ENCODE measurements at regions not wholly inside any gene's neighbourhood (a gene's known extent, or its start where the extent isn't known, plus 50 kb on each side); places are given as distances from the start of the nearest gene placed in this dataset.

DNA sequence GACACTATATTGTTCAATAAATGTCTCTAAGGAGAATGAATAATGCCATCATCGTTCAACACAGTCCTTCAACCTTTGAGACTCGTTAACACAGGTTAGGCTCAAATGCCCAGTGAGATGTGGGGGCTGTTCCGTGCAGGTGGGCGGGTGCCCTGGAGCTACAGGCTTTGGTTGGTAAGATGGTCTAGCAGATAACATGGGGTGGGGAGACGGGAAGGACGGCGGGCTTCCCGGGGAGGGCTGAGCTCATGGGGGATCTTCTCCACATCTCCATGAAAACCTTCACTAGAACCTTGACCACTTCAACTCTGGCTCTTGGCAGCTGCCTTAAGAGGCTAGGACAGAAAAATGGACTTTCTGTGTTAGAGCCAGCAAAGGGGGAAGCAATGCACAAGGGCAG, 134.1 kb upstream of the TCERG1L start:
- no peak for DNase-seq (ENCODE audit: low spot score)

DNA sequence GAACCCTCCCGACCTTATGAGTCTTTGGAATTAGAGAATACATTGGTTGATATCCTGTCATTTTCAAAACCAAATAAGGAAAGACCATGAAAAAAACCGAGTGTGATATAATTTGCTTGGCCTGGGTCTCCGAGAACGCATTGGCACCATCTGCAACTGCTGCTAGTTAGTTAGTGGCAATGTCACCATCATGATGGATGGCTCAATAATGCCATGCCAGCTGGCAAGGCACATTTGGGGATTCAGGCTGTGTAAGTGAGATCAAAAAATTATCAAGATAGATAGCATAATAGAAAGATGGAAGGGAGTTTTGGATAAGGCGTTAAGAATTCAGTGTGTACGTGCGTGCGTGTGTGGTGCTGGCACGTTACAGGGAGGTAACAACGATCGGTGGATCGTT, 134.7 kb upstream of the TCERG1L start:
- no peak for DNase-seq (ENCODE audit: low spot score)

DNA sequence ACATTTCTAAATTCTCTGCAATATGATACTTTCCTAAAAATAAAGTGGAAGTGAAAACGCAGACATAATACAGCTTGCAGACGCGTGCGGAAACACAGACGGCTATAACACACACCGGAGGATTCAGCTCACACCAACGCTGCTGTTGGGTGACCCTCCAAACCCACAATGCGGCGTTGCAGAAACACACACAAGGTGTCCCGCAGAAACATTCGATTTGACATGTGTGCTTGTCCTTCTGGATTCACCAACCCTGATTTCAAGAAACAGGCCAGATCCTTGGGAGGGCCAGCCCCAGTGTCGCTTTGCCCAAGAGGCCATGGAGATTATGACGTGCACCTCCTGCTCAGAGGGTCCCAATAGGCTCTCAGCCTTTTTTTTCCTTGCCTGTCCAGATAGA, 136.7 kb upstream of the TCERG1L start:
- no peak for DNase-seq (ENCODE audit: low spot score)

DNA sequence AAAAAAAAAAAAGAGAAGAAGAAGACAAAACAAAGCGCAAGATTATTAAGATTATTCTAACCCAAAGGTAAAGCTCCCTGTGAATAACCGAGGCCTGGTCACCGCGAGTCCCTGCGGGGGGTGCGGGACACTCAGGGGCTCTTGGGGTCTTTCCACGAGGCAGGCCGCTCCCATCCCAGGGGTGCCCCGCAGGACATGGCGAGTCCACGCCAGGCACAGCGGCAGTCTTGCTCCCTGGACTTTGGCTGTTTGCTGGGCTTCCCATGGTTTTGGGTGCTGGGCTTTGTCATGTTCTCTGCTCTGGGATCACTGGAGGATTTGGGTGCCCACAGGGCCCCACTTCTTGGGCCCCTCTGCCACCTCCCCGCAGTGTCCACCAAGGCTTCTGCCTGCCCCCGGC, 137.4 kb upstream of the TCERG1L start:
- no peak for DNase-seq (ENCODE audit: low spot score)

DNA sequence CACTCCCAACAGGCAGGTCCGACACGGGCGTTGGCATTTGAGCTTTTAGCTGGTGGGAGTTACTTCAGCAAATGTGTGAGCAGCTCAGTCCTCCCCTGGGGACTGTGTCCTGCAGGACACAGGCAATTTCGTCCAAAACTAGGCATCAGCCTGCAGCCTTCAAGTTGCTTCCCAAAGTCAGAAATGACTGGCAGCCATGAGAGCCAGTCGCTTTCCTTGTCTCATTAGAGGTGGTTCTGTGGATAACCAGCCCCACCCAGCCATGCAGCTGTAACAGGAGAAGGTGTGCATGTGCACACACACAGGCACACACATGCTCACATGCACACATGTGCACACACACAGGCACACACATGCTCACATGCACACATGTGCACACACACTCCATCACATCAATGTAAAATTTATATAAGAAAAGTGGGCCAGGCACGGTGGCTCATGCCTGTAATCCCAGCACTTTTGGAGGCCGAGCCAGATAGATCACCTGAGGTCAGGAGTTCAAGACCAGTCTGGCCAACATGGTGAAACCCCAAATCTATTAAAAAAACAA, 138.8 kb upstream of the TCERG1L start:
- no peak for DNase-seq (ENCODE audit: low spot score)

DNA sequence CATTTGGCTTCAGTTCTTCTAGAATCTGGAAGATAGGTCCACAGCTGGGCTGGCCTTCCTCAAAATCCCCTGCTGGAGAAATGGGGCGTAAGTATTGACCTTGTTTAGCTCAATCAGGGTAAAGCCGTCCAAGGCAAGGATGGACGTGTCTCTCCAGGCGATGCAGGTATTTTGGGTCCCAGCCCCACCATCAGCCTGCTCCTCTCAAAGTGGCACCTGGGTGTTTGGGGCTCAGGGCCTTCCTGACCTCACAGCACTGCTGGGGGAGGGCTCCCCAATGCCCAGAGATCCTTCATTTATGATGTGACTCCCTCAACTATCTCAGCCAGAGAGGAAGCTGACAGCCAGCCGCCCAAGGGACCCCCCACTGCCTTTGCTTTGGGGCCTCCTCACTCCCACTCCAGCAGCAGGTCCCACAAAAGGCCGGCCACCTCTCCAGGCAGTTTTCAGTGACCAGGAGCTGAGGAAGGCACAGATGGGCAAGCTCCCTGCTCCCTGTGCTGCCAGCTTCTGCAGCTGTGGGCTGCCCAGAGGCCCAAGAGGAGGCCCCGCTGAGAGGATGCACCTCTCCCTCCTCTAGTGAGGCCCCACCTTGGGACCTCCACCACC, 140.0 kb upstream of the TCERG1L start:
- DNase-seq (ENCODE audit: low spot score): no peak

DNA sequence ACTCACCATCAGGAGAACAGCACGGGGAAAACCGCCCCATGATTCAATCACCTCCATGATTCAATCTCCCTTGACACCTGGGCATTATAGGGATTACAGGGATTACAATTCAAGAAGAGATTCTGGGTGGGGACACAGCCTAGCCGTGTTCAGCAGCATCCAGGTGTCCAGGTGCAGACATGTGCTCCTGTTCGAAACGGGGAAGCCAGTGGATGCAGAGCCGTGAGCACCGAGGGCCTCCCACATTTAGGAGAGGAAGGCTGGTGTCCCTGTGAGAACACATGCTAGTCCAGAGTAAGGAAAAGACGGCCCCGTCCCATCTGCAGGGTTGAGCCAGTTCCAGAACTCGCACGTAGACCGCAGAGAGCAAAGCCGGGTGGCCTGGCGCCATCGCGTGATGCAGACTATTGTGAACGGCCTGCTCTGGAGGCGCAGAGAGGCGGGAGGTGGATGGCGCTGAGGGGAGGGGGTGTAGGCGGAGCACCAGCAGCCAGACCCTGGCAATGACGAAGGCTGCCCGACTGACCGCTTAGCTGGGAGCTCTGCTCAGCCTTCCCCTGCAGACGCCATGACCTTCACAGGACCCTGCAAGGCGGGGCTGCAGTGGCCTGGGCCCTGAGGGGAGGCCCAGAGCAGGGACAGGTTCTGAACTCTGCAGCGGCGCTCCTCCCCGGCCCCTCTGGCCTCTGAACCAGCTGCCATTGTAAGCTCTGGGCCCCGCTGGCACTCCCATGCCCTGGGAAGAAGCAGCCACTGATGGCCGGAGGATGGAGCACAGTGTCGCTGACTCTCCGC, 141.6 kb upstream of the TCERG1L start:
- DNase-seq (ENCODE audit: low spot score): peak; percentile 87

DNA sequence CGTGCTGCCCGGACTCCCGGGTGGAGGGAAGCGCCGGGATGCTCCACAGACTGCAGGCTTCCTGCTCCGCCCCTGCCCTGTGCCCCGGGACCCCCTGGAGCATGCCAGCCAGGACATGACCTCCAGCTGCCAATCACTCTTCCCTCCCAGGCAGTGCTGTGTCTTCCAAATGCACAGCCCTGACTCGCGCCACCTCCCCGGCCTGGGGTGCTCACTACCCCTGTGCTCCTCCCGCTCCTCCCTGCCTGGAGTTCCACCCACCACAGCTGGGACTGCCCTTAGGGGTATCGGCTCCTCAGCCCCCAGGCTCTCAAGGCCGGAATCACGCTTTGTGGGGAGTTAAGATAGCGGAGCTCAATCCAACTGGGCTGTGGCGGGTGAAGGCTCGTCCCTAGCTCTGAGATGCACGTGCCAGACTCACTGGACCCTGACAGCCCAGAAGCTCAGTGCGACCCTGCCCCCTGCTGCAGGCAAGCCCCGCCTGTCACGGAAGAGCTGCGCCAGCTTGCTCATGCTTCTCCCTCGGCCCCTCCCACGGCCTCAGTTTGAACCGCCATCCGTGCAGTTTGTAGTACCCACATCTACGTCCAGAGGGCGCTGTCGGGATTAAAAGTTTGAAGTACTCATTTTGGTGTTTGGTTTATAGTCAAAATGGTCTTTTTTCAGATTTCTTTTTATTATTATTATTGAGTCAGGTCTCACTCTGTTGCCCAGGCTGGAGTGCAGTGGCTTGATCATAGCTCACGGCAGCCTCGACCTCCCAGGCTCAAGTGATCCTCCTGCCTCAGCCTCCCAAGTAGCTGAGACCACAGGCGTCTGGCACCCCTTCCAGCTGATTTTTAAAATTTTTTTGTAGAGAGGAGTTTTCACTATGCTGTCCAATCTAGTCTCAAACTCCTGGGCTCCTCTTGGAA, 142.5 kb upstream of the TCERG1L start:
- peak; percentile 91 for DNase-seq (ENCODE audit: low spot score)

DNA sequence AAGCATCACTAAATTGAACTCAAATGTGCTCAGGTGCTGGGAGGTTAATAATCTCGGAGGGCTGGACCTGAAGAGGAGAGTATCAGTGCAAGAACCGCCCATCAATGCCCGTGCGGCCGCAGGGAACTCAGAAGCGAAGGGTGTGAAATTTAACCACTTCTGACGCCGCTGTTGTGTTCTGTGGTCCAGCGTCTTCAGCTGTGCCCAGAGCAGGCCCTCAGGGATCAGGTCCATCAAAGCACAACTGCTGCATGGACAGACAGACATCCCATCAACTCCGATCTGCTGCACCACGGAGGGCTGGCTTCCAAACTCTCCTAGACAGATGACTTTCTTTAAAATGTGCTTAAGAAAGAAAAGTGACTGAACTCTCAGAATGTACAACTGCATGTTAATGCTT, 144.9 kb upstream of the TCERG1L start:
- no peak for DNase-seq (ENCODE audit: low spot score)

DNA sequence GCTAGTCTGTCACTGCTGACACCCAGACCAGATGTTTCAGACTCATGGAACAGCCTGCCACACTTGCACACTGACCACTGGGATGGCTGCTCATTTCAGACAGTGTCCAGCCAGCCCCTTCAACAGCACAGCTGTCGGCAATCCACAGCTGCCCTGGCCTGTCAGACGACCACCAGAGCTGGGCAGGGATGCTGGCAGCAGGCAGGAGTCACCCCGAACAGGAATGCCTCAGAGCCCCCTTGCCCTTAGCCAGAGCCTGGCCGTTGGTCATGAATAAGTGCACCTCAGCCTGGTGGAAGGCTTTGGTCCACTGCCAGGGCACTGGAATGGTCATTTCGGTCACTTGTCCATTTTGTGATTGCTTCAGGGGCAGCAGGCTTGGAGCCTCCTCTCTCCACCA, 149.6 kb upstream of the TCERG1L start:
- DNase-seq (ENCODE audit: low spot score): no peak

DNA sequence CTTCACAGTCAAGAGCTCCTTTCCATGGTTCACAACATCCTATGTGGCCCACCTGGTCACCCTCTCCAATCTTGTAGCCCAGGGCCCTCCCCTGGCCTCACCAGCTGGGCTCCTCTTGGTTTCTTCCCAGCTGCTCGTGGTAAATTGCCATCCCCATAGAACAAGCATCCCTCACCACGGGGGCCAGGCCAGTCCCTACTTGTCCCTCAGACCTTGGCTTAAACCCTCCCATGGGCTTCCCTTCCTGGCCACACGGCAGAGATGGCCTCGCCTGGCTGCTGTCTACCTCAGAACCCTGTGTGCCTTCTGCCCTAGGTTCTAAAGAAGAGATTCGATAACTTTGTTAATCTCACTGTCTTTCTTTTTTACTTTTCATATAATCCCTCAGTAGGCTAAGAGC, 153.3 kb upstream of the TCERG1L start:
- DNase-seq (ENCODE audit: low spot score): no peak

DNA sequence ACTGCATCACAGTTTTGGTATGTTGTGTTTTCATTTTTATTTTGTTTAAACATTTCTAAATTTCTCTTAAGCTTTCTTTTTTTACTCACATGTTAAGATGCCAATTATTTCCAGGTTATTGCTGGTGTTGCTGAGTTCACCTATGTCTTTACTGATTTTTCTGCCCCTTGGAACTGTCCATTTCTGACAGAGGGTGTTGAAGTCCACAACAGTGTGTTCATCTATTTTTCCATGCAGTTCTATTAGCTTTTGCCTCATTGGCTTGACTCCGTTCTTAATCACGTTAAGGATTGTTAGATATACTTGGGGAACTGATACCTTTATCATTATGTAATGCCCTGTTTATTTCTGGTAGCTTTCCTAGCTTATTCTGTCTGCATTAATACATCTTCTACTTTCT, 158.0 kb upstream of the TCERG1L start:
- DNase-seq (ENCODE audit: low spot score): no peak

DNA sequence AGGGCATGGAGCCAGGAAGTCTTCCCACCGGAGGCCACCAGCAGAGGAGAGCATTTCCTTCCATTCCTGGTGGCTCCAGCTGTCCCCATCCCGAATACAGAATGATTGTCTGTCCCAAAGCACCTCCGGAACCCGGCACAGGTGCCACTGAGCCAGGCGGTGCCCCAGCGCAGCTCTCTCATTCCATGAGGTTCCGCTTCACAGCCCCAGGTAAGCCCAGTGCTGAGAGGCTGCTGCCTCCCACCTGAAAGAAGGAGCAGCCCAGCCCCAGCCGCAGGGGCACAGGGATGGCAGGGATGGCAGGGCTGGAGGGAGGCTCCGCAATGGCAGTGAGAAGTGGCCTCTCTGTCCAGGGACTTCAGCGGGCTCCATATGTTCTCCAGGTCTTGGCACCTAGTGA, 162.1 kb upstream of the TCERG1L start:
- DNase-seq (ENCODE audit: low spot score): no peak

DNA sequence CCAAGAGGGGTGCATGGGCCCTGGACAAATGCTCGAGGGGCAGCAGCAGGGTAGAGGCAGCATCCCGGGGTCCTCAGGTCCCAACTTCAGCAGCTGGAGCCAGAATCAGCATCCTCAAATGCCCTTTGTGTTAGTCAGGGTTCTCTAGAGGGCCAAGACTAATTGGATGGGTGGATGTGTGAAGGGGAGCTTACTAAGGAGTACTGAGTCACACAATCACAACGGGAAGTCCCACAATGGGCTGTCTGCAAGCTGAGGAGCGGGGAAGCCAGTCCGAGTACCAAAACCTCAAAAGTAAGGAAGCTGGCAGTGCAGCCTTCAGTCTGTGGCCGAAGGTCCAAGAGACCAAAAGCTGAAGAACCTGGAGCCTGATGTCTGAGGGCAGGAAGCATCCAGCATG, 162.9 kb upstream of the TCERG1L start:
- no peak for DNase-seq (ENCODE audit: low spot score)

DNA sequence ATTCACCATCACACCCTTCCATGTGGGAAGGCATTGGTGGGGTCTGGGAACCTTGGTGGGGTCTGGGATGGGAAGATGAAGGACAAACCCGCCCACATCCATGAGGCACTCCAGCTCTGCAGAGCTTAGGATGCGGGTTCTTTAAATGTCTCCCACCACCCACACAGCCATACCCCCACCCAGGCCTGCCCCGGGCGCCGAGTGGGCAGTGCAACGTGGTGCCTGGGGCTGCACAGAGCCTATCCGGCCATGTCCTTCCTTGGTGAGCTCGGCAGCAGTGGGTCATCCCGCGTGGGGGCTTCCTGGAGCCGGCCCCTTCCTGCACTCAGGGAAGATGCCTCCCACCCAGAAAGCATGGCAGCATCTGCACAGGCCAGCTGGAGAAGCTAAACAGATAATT, 163.5 kb upstream of the TCERG1L start:
- DNase-seq (ENCODE audit: low spot score): no peak

DNA sequence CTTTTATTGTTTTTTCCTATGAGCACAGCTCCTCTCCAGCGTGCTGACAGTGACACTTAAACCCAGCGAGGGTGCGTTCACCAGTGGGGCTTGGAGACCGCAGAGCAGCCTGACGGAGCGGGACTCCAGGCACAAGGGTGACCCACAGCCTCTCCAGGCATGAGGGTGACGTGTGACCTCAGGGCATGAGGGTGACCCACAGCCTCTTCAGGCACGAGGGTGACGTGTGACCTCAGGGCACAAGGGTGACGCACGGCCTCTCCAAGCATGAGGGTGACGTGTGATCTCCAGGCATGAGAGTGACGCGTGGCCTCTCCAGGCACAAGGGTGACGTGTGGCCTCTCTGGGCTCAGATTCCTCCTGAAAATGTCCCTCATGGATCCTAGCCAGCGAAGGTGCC, 164.3 kb upstream of the TCERG1L start:
- DNase-seq (ENCODE audit: low spot score): no peak

DNA sequence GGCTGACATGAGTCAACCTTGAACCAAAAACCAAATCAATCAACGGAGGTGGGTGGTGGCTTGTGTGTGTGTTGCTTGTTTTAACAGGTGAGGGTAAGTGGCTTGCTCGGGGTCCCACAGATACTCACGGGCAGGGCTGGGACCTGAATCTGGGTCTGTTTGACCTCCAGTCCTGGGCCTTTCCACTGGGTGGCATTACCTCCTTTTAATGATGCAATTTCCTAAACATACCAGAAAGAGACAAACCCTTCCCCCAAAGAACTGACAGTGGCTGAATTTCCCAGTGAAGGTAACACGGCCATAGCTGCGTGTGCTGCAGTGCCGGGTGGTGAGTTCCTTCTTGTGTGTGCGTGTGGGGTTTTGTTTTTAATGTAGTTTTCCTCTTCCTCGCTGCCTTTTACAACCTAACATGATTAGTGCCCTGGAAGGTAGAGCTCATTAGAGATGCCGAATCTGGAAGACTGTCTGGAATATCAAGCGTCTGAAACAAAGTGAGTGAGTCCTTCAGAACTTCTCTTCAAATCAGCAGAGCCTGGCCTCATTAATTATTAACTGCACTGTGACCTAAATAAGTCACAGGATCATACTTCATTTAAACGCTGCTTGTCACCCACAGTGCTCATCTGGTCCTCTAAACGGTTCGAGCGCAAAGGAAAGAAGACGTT, 166.1 kb upstream of the TCERG1L start:
- DNase-seq (ENCODE audit: low spot score): no peak

DNA sequence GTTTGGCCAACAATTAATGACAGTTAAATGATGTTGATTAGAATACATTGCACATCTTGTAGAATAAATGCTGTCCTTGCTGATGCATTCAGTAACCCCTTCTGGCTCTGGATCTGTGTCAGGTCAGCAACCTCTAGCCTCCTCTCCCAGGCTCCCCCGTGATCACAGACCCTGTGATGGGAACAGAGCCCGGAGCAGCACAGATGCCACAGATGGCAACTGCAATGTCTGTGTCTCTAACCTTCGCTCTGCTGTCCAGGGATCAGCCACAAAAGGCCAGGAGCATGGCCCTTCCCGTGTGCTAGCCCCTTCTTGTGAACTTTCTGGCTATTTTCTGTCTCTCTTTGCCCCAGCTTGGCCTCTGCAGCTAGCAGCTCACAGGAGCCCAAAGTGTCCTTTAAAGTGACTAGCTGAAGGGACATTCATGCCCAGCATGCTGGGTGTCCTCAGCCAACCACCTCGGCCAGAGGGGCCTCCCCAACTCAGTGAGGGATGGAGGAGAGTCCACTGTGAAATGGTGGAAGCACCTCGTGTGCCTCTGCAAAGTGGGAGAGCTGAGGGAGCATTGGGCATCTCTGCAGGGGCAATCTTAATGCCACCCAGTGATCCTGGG, 167.0 kb upstream of the TCERG1L start:
- DNase-seq (ENCODE audit: low spot score): no peak

DNA sequence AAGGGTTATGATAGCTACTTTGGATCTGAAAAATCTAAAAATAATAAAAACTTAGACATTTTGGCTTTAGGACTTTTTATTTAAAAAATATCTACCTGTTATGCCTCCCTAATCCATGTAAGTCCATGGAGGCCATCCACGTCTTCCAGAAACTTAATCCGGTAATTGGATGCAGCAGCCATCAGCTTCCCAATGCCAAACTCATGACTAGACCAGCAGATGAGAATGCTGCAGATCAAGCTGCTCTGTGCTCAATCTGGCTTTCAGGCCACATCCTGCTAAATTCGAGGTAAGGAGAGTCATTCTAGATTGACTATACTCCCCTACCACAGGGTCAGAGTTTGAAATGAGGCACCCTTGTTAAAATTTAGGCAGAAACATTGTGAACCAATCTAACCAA, 168.5 kb upstream of the TCERG1L start:
- DNase-seq (ENCODE audit: low spot score): no peak

DNA sequence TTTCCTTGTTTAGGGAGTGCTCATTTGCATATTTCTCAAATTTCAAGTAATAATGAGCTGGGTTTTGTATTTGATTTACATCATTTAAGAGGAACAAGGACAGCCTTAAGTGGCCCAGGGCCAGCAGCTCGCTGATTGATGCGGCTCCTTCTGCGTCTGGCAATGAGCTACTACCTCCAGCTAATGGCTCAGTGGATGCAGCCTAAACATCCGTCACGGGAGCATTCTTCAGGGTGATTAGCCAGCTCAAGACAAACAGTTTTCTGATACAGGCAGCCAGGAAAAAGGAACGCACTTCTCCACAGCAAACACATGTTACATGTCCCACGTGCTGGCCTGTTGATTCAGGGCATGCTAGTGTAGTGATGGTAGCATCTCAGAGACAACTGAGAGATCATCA, 169.3 kb upstream of the TCERG1L start:
- no peak for DNase-seq (ENCODE audit: low spot score)

DNA sequence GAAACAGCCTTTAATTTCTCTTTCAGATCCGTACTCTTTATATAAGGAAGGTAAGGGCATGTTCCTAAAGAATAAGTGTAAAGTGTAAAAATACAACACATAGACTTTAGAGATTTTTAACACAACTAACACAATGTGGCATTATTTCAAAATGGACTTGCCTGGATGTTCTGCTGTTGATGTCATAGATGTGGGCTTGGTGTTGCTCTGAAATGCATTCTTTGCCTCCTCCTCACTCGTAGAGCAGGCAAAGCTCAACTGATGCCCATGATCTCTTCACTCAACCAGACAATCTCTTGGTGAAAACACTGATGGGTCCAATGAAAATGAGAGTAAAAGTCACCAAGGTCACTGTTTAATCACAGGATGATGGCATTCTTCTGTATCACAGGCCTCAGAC, 174.2 kb upstream of the TCERG1L start:
- DNase-seq (ENCODE audit: low spot score): no peak

DNA sequence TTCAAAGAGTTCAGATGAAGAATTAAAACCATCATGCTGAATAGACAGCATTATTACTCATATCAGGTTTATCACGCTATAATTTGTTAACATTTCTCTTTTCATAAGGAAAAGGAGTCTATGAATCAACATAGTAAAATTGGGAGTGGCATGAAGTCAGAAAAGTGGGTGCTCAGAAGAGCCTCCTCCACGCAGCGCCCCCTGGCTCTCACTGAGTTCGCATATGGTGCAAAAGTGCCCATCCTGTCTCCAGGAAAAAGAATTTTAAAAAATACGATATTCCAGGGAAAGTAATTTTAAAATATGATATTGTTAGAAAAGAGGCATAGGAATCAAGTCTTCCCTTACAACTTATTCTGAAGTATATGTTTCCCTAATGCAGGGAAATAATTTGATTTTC, 176.3 kb upstream of the TCERG1L start:
- no peak for DNase-seq (ENCODE audit: low spot score)

Data from left forelimb (tissue), 1 donor.